Caco-2 (cell line): ENCODE measurements at regions not wholly inside any gene's neighbourhood (a gene's known extent, or its start where the extent isn't known, plus 50 kb on each side); places are given as distances from the start of the nearest gene placed in this dataset.

Source experiments
- BruUV-seq: library from RNA; stranded (reverse); fragments of 400-500 nt; replicated peaks from 2 replicates; lab custom pipeline; 2021; lab: Mats Ljungman, UMichigan
- CTCF ChIA-PET: fragments of 300-600 bp; sonication (Branson Sonifier 250); formaldehyde crosslinking; loops from one replicate; lab custom pipeline; 2022; ENCODE audit warnings: antibody characterized with exemption; lab: Charles Lee
- POLR2A ChIA-PET: fragments of 300-600 bp; sonication (Branson Sonifier 250); formaldehyde crosslinking; loops from one replicate; lab custom pipeline; 2022; ENCODE audit warnings: antibody characterized with exemption; lab: Charles Lee
- DNase-seq, 2 experiments: peaks; one replicate each; pipeline versions ENCODE4 v3.0.0 to v3.0.0-alpha.2; 2020 to 2022
- H3K27me3 ChIP-seq: replicated peaks from 2 replicates; pipeline ENCODE4 v1.6.0; 2011; ENCODE audit warnings: low read length; ENCODE audit not compliant: control insufficient read depth, insufficient read depth
- H3K36me3 ChIP-seq: 2 replicates; pipeline ENCODE4 v1.5.1; 2011; ENCODE audit warnings: low read length; ENCODE audit not compliant: control insufficient read depth, insufficient read depth
- H3K4me1 ChIP-seq: fragments of 250-450 bp; sonication (Bioruptor Pico); 2 replicates; pipeline ENCODE4 v1.5.1; 2020; ENCODE audit warnings: mild to moderate bottlenecking
- H3K4me3 ChIP-seq: 2 replicates; pipeline ENCODE4 v1.5.1; 2011; ENCODE audit warnings: low read depth, mild to moderate bottlenecking, control low read depth, low read length
- H3K9me3 ChIP-seq: fragments of 250-450 bp; sonication (Bioruptor Pico); 2 replicates; pipeline ENCODE4 v1.5.1; 2020; ENCODE audit warnings: mild to moderate bottlenecking, moderate library complexity
- H3K27ac Mint-ChIP-seq: one replicate; pipeline ENCODE4 v1.8.0; 2022; ENCODE audit warnings: mixed read lengths; ENCODE audit not compliant: unreplicated experiment
- H3K27me3 Mint-ChIP-seq: one replicate; pipeline ENCODE4 v1.8.0; 2022; ENCODE audit warnings: mixed read lengths; ENCODE audit not compliant: insufficient read depth, unreplicated experiment
- H3K36me3 Mint-ChIP-seq: one replicate; pipeline ENCODE4 v1.8.0; 2022; ENCODE audit warnings: mild to moderate bottlenecking, mixed read lengths; ENCODE audit not compliant: insufficient read depth, unreplicated experiment
- H3K4me1 Mint-ChIP-seq: one replicate; pipeline ENCODE4 v1.8.0; 2022; ENCODE audit warnings: low read depth, mixed read lengths; ENCODE audit not compliant: unreplicated experiment
- H3K4me3 Mint-ChIP-seq: one replicate; pipeline ENCODE4 v1.8.0; 2022; ENCODE audit warnings: mild to moderate bottlenecking, moderate library complexity, mixed read lengths; ENCODE audit not compliant: unreplicated experiment
- H3K9me3 Mint-ChIP-seq: one replicate; pipeline ENCODE4 v1.8.0; 2022; ENCODE audit warnings: mixed read lengths; ENCODE audit not compliant: unreplicated experiment
- intact Hi-C: fragments of 100-400 bp; cut with micrococcal nuclease; formaldehyde crosslinking; loops from one replicate; pipeline ENCODE4 v1.10.0; 2022; ENCODE audit not compliant: unreplicated experiment
- TF ChIP-seq, protein P1 (sequence below), 2 experiments: fragments of 200-600 bp in 1 of 2; IDR thresholded peaks; 1 replicate in 1 of 2; 2 replicates in 1 of 2; pipeline versions ENCODE4 v1.5.1 to v1.8.0; 2011 to 2022; ENCODE audit warnings: antibody characterized with exemption in 1 of 2, control low read depth in 1 of 2, inconsistent platforms in 1 of 2, low read depth in 1 of 2, low read length in 1 of 2, mild to moderate bottlenecking in 1 of 2, moderate library complexity in 1 of 2; ENCODE audit not compliant: insufficient read depth in 1 of 2, severe bottlenecking in 1 of 2, unreplicated experiment in 1 of 2

DNA sequence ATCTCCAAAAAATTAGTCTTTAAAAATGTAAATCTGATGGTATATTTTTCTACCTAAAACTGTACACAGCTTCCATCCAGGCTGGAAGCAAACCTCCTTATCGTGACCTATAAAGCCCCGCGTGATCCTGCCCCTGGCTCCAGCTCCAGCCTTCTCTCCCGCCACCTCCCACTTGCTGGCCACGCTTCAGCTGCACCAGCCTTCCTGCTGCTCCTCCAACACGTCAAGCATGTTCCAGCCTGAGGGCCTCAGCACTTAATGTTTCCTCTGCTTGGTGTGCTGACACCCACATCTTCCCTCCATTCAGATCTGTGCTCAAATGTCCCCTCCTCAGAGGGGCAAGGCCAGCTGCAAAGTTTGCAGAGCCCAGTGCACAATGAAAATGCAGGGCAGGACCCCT is 123.5 kb upstream of the MAGI3 start:
- Histone ChIP-seq H3K36me3 (no peaks in the 10 kb centered on the region), H3K4me1 (no peaks in the 10 kb centered on the region), H3K4me3 (no peak overlapping the region), H3K27me3 (no peaks in the 10 kb centered on the region), H3K9me3 (no peaks in the 10 kb centered on the region)
- ChIA-PET CTCF (no interaction called here), POLR2A (no interaction called here)
- no peak overlapping the region for H3K27ac Mint-ChIP-seq
- no peaks in the 10 kb centered on the region for H3K36me3 Mint-ChIP-seq
- intact Hi-C loops: no loop called here
- no peak overlapping the region for H3K4me3 Mint-ChIP-seq
- peaks cover 4% of the 10 kb centered on the region for H3K4me1 Mint-ChIP-seq
- no TSS peak for BruUV-seq
- DNase-seq: no peak
- H3K27me3 Mint-ChIP-seq: no peaks in the 10 kb centered on the region
- TF ChIP-seq, protein P1, sequence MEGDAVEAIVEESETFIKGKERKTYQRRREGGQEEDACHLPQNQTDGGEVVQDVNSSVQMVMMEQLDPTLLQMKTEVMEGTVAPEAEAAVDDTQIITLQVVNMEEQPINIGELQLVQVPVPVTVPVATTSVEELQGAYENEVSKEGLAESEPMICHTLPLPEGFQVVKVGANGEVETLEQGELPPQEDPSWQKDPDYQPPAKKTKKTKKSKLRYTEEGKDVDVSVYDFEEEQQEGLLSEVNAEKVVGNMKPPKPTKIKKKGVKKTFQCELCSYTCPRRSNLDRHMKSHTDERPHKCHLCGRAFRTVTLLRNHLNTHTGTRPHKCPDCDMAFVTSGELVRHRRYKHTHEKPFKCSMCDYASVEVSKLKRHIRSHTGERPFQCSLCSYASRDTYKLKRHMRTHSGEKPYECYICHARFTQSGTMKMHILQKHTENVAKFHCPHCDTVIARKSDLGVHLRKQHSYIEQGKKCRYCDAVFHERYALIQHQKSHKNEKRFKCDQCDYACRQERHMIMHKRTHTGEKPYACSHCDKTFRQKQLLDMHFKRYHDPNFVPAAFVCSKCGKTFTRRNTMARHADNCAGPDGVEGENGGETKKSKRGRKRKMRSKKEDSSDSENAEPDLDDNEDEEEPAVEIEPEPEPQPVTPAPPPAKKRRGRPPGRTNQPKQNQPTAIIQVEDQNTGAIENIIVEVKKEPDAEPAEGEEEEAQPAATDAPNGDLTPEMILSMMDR (IDR thresholded peaks at IDR 0.05; ENCODE audit: insufficient read depth in 1 of 2, low read depth in 1 of 2, low read length in 1 of 2, severe bottlenecking in 1 of 2, unreplicated experiment in 1 of 2): no peak
- H3K9me3 Mint-ChIP-seq: no peaks in the 10 kb centered on the region

DNA sequence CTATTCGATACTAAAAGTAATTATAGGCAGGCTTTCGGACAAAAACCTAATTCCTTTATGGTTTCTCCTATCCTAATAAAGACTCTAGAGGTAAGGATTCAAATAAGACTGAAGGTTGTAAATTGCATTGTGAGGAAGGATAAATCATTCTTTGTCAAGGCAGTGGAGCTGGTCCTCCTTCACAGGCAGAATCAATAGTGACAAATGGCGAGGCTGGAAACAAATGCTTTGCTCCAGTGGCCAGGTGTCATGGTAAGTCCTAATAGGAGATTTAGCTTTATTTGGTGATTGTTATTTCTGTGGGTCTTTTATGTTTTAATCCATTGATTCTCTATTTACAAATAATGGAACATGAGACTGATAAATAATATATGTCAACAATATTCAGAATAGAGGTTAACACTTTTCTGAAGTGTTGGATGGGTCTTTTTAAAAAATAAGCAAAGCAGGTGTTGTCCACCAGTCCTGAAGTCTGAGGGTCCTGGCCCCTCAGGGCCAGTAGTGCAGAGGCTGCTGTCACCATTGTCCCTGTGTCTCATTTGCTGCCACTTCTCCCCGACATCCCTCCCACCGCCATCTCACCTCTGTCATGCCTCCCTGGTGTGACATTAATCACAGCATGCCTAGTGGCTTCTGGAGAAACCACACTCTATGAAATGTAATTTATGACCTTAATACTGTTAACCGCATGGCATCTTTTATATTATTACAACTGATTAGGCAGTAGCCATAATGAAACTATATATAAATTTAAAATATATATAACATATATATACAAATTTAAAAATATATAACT is 120.9 kb upstream of the MAGI3 start:
- Histone ChIP-seq H3K36me3 (no peaks in the 10 kb centered on the region), H3K4me3 (no peak overlapping the region), H3K4me1 (no peaks in the 10 kb centered on the region), H3K27me3 (no peaks in the 10 kb centered on the region), H3K9me3 (no peaks in the 10 kb centered on the region)
- CTCF ChIA-PET: no interaction called here
- no peak overlapping the region for H3K4me3 Mint-ChIP-seq
- BruUV-seq: no TSS peak
- H3K27ac Mint-ChIP-seq: no peak overlapping the region
- intact Hi-C loops: no loop called here
- TF ChIP-seq, protein P1 (IDR thresholded peaks at IDR 0.05; ENCODE audit: insufficient read depth in 1 of 2, low read depth in 1 of 2, low read length in 1 of 2, severe bottlenecking in 1 of 2, unreplicated experiment in 1 of 2): no peak
- no peak for DNase-seq
- H3K4me1 Mint-ChIP-seq: peaks cover 6% of the 10 kb centered on the region
- POLR2A ChIA-PET: no interaction called here
- no peaks in the 10 kb centered on the region for H3K9me3 Mint-ChIP-seq
- no peaks in the 10 kb centered on the region for H3K36me3 Mint-ChIP-seq
- no peaks in the 10 kb centered on the region for H3K27me3 Mint-ChIP-seq

DNA sequence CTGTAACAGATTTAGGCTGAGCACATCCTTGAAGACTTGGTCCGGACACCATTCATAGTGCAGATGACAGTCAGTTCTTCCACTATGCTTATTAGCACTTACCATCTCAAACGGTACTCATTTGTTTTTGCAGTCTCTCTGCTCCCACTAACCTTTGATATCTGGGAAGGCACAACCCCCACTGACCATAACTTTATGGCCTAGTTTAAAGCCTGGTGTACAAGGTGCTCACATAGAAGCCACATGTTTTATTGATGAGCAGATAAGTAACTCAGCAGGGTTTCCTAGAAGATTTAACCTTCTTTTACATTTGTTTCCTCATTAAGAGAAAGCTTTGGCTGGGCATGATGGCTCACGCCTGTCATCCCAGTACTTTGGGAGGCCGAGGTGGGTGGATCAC is 119.3 kb upstream of the MAGI3 start:
- POLR2A ChIA-PET: no interaction called here
- H3K4me3 ChIP-seq: no peak overlapping the region
- TF ChIP-seq, protein P1 (IDR thresholded peaks at IDR 0.05; ENCODE audit: insufficient read depth in 1 of 2, low read depth in 1 of 2, low read length in 1 of 2, severe bottlenecking in 1 of 2, unreplicated experiment in 1 of 2): no peak
- Mint-ChIP-seq H3K27me3 (no peaks in the 10 kb centered on the region), H3K4me1 (peaks cover 19% of the 10 kb centered on the region), H3K4me3 (no peak overlapping the region), H3K36me3 (no peaks in the 10 kb centered on the region), H3K9me3 (no peaks in the 10 kb centered on the region), H3K27ac (no peak overlapping the region)
- no peaks in the 10 kb centered on the region for H3K27me3 ChIP-seq
- CTCF ChIA-PET: no interaction called here
- H3K36me3 ChIP-seq: no peaks in the 10 kb centered on the region
- no peak for DNase-seq
- no peaks in the 10 kb centered on the region for H3K4me1 ChIP-seq
- no TSS peak for BruUV-seq
- intact Hi-C loops: no loop called here
- no peaks in the 10 kb centered on the region for H3K9me3 ChIP-seq
